Stimulated activated CD4-positive, alpha-beta T cell treated with anti-CD3 and anti-CD28 coated beads, Interleukin-15, amount 100 ng/mL, for 1 hour (primary cell): ENCODE measurements at regions not wholly inside any gene's neighbourhood (a gene's known extent, or its start where the extent isn't known, plus 50 kb on each side); places are given as distances from the start of the nearest gene placed in this dataset.
"Not testable (repeated sequence)": the region's sequence is repeated elsewhere in the genome, so short reads cannot be mapped to it uniquely, and the experiment has no call there.

Experiments used
- DNase-seq, 2 donors: peaks; one replicate each; pipeline ENCODE4 v3.0.0-alpha.2; 2020; ENCODE audit warnings: low read depth in 1 of 2, low spot score in 1 of 2

DNA sequence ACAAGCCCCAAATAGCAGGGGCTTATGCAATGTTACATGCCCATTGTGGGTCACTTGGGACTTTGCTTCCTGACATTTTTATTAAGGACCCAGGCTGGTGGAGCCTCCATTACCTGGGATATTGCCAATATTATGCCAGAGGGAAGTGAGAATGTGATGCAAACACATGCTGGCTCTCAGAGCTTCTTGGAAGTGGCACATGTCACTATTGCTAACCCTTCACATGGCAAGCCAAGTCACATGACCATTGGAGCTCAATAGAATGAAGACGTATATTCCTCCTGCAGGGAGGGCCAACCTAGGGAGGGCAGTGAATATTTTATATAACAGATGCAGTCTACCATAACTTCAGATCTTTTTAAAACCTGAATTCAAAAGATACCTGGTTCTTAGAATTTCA is 140.7 kb upstream of the ZFP64 start:
- DNase-seq: no peak

GRCh38 chr20:52331655-52332054 is 140.1 kb upstream of the ZFP64 start:
- DNase-seq: no peak

- DNase-seq: no peak
Observed at GRCh38 chr20:52321396-52321795, 129.8 kb upstream of the ZFP64 start.

DNA sequence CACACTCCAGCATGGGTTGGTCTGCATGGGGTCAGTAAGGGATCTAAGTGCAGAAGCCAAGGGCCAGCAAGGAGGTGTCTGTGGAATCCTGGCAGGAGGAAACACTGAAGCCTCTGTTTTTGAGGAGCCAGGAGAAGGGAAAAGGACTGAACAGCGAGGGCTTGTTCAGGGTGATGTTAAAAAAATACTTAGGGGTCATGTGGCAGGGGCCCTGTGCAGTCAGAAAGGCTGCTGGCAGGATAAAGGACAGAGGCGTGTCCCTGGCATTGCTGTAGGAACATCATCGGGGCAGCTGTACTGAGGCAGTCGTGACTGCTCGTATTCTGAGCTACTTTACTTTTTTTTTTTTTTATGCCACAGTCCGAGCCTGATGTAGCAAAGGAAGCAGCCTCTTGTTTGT is 127.1 kb upstream of the ZFP64 start:
- DNase-seq: no peak

DNA sequence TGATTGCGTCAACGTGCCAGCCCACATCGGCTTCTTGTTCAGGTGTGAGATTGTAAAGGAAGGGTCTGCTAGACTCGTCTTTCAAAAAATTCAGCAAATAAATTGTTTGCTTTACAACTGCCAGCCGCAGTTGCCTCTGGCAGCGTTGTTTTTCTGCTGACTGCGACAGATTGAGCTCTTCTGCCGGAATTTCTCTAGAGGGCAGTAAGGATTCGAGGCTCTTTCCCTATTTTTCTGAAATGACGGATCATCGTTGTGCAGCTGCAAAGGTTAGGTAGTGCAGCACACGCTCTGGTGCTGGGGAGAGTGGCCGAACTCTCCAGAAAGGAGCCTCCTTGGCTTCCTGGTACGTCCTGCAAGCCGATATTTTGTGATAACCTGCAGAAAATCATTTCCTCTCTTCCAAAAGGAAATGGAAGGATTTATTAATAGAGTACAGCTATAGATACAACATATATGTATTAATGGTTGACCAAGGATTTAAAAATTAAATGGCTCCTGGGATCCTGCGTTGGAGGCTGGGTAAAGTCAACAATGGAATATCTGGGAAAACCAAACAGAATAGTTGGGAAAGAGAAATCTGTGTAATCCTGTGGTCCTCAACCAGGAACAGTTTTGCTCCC is 121.9 kb upstream of the ZFP64 start:
- DNase-seq: no peak

DNA sequence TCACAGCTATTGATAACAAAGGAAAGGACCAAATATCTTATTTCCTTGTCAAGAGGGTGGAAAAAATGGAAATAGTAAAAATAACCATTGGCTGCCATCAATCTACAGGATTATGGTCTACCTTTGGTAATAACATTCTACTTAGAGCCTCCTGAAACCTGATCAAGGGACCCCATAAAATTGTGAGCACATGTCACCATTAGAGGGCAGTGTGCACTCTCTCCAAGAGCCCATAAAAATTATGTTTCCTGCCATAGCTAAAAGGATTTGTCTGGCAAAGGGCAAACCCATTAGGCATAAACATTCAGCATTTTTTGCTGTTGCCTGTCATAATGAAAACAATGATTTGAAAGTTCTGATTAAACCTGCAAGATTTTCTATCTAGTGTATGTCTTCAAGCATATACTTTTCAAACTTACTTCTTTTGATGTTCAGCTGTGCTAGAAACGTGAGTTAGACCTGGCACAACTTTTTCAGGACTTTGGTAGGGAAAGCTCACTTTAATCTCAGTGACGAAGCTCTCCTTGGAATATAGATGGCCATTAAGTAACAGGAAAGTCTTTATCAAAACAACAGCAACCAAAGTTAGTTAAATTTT is 120.7 kb upstream of the ZFP64 start:
- peak in 1 of 2 donors; percentile 8 for DNase-seq

DNA sequence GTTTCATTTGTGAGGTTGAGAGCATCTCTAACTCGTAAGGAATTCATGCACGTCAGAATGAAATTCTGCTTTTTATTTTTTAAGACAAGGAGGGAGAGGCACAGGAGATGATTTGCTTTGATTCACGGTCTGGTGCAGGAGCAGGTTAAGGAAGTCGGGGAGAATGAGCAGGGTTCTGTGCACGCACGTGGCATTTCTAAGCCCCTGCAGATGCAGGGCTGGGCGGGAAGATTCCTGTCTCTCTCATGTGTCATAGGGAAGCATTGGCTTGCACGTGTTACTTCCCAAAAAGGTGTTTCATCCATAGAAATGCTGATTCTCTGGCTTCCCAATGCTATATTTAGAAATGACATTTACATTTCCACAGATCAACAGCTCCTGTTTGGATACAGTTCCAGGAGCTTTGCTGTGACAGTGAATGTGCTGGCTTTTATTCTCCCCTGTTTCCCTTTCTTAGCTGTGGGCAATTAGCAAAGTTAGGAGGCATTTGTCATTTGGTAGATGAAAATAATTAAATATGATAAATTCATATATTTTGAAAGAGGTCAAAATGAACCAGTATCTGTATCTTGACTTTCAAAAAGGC is 119.7 kb upstream of the ZFP64 start:
- no peak for DNase-seq

DNA sequence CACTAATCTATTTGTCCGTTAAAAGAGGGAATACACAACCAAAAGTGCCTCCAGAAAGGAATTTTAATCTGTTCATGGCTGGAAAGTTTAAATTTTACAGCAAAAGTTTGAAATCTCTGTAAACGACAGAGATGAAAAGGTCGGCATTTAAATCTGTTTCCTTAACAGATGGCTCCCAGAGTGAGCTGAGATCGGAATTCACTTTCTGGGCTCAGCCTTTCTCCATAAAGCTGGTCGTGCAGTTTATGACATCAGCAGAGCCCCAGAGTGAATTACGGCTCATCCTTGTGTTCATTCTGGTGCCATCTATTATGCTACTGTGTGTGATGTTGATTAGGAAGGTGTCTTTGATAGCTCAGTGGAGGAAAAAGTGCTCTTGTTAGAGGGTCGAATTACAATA is 117.6 kb upstream of the ZFP64 start:
- no peak for DNase-seq

- DNase-seq: no peak
Observed at GRCh38 chr20:52306477-52306876, 114.9 kb upstream of the ZFP64 start.

DNA sequence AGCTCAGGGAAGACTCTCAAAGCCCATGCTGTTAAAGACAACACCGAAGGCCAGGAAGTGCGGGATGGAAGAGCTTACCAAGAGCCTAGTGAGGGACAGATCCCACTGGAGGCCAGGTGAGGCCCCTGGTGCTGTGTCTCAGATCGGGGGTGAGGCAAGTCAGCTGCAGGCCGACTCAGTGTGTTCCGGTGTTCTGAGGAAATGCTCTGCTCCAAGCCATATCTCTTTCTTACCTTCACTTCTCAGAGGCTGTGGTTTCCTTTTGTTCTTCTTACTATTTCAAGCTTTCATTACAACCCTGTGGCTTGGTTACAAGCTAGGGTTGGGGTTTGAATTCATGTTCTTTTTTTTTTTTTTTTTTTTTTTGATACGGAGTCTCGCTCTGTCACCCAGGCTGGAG is 114.3 kb upstream of the ZFP64 start:
- DNase-seq: peak in 1 of 2 donors; percentile 2

DNA sequence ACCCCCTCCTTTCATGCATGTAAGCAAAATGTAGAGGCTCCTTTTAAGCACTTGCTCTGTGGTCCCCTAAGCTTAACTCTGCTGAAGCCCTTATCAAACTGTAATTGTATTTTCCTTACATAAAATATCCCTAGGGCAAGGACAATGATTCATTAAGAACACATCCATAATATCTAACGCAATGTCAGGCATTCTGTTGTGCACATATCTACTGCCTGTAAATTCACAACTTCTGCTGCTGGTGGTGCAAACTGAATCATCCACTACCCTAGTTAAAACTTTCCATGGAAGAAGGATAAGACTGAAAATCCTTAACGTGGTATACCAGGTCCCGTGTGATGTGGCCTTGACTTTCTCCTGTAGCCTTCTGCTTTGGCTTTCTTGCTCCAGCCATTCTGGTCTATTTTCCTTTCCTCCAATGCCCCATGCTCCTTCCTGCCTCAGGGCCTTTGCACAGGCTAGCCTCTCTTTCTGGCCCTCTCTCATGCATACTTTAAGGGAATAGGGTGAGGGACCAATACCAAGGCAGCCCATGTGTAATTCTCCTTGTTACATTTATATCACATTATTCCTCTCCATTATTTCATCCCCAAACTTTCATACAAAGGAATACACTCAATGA is 113.6 kb upstream of the ZFP64 start:
- DNase-seq: no peak

DNA sequence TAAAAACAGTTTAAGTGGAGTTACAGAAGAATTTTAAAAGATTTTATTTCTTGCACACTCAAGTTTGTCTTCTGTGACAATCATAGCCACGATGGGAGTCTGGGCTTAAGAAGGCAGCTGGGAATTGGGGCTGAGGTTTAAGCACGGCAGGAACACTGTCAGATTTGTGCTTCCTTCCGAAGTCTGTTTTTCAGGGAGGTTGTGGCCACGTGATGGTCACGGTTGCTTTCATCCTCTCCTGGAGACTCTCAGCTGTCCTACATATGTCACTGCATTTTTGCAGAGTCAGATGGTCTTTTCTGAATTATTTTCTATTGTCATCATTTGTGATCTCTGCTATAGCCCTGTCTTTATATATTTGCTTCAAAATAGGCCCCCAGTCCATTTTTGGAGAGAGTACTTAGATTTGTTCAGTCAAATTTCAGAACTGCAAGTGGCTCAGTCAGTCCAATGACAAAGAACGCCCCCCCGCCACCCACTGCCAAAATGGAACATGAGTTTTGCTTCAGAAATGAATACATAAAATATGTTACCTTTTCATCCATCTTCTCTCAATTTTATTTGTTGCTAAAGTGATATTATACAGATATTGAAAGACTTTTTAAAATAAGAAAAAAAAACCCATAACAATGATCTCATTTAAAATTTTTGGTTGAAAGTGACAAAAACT is 111.8 kb upstream of the ZFP64 start:
- peak in 1 of 2 donors; percentile 37 for DNase-seq

DNA sequence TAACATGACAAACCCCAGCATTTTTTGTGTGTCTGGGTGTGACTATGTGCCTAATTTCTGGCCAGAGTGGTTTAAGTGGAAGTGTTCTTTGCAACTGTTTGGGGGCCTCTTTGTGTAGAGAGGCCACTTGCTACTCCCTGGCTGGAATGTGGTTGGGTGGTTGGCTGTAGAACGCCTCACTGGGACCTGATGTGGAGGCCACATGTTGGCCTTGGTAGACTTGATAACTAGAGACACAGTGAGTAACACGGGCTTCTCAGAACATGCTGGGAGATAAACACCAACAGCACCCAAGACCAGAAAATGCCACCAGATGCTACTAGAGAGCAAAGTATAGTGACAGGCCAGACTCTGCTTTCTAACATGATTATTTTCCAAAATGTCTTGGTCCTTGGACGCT is 111.2 kb upstream of the ZFP64 start:
- DNase-seq: no peak

- DNase-seq: not testable (repeated sequence)
Observed at GRCh38 chr20:52302051-52302450, 110.5 kb upstream of the ZFP64 start.

DNA sequence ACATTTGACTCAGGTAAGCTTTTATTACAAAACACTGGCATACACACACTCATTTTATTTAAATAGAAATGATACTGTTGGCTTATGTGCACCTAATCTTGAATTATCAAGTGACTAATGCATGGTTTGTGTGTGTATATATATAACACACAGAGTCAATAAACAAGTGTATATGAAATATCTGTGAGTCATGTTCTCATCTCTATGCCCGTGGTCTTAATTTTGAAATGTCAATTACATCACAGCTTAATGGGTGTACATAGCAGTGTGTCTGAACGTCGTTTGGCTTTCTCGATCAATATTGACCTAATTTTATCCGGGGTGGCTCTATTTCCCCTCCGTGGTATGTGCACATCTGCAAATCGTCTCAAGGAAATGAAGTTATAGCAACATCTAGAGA is 104.0 kb upstream of the ZFP64 start:
- no peak for DNase-seq

DNA sequence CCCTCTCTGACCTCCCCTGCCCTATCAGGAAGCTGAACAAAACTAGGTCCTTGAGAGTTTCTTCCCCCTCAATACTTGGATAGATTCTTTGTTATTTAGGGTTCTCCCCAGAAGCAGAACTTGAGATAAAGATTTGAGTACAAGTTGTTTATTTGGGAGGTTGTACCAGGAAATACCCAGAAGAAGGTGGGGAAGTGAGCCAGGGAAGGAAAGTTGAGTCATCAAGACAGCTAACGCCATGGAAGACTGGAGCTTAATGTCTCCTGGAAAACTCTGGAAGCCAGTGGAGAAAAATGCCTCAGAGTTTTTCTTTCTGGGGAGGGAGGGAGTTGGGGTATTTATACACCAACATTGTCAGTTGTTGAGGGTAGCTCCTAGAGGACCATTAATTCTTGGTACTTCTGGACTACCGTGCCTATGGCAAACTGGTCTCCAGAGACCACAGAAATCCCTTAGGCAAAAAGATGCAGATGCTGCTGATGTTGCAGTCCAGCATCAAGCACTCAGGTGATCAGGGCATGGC is 102.6 kb upstream of the ZFP64 start:
- no peak for DNase-seq

DNA sequence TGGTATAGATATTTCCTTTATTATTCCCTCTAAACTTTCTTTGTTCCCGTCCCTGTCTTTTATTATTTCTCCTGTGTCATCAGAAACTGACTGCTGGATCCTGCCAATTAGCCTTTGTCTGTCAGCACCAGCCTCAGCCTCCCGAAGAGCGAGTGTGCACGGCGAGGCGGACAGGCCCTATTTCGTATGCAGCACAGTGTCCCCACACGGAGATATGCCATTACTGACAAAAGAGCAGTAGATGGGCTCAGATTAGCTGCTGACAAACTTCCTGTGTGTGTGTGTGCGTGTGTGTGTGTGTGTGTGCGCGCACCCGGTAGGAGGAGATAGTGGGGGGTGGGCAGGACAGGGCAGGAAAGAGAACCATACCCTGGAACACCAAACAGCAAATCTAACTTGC is 99.5 kb upstream of the ZFP64 start:
- DNase-seq: no peak

DNA sequence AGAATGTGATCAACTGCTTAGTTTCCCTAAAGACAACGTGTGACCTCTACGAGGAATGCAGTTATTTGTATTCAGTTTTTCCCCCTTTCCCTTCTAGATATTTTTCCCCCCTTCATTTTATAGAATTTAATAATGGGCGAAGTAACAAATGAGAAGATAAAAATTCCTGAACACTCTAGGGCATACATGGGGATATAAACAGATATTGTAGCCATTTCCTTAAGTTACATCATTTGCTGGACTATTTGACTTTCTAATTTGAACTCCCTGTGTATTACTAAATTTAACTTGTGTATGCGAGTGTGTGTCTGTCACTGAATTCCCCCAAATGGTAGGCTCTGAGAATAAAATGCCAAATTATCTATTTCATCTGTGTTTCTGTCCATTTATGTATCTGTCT is 99.0 kb upstream of the ZFP64 start:
- no peak for DNase-seq

GRCh38 chr20:52289956-52290565 is 98.5 kb upstream of the ZFP64 start:
- DNase-seq: no peak

- DNase-seq: no peak
Observed at GRCh38 chr20:52280407-52280806, 88.8 kb upstream of the ZFP64 start.

DNA sequence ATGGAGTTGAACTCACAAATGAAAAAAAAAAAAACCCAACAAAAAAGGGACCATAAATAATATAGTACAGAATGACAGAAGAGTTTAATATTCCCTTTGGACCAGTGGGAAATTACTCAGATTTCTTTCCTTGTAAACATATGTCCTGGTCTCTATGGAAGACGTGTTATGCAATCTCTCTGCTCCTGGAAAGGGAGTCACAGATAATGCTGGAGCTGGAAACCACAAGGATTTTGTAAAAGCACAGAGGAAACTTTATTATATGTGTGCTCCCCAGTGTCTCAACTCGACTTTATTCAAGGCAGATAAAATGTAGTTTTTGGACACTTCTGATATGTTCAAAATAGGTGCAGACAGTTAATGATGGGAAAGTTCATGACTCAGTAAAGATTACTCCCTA is 88.1 kb upstream of the ZFP64 start:
- DNase-seq: no peak
